Endothelial cell of umbilical vein (primary cell): ENCODE measurements at regions not wholly inside any gene's neighbourhood (a gene's known extent, or its start where the extent isn't known, plus 50 kb on each side); places are given as distances from the start of the nearest gene placed in this dataset.

ENCODE experiments used
- BruUV-seq: library from RNA; stranded (reverse); fragments of 400-500 nt; replicated peaks from 2 replicates; lab custom pipeline; 2021; lab: Mats Ljungman, UMichigan
- CTCF ChIA-PET: fragments of 300-600, 350-600 bp; sonication (Branson Sonifier 250); formaldehyde crosslinking; loops from one replicate; lab custom pipeline; 2021; ENCODE audit warnings: antibody characterized with exemption, inconsistent platforms; lab: Charles Lee
- POLR2A ChIA-PET: fragments of 300-600, 350-600 bp; sonication (Branson Sonifier 250); formaldehyde crosslinking; loops from one replicate; lab custom pipeline; 2021; ENCODE audit warnings: antibody characterized with exemption, inconsistent platforms; lab: Charles Lee
- DNase-seq: peaks from one replicate; pipeline ENCODE4 v3.0.0-alpha.2; 2011; ENCODE audit warnings: low read depth, low spot score
- FAIRE-seq: peaks from 2 replicates; lab custom pipeline; 2011; peaks lifted over from hg19 to GRCh38; lab: Jason Lieb, UNC
- H2AFZ ChIP-seq: 2 replicates; pipeline ENCODE4 v1.6.0; 2012; ENCODE audit warnings: low read depth, low read length, control low read depth, inconsistent platforms
- H3K27ac ChIP-seq: 2 replicates; pipeline ENCODE4 v1.5.1; 2011; ENCODE audit warnings: low read depth, mild to moderate bottlenecking, control low read depth, low read length, moderate library complexity; ENCODE audit not compliant: insufficient read depth
- H3K27me3 ChIP-seq, 2 experiments: 2 replicates each; pipeline versions ENCODE4 v1.6.0 to v1.6.1; 2011; ENCODE audit warnings: low read length in 2 of 2, mixed read lengths in 1 of 2; ENCODE audit not compliant: control insufficient read depth in 2 of 2, insufficient read depth in 2 of 2
- H3K36me3 ChIP-seq, 2 experiments: 2 replicates in 1 of 2; 3 replicates in 1 of 2; pipeline ENCODE4 v1.5.1; 2011; ENCODE audit warnings: low read length in 2 of 2, mild to moderate bottlenecking in 1 of 2, moderate library complexity in 1 of 2; ENCODE audit not compliant: control insufficient read depth in 2 of 2, insufficient read depth in 2 of 2; ENCODE audit errors: extremely low read depth in 1 of 2
- H3K4me1 ChIP-seq: 3 replicates; pipeline ENCODE4 v1.5.1; 2011; ENCODE audit warnings: mild to moderate bottlenecking, low read length; ENCODE audit not compliant: control insufficient read depth, insufficient read depth; ENCODE audit errors: extremely low read depth
- H3K4me2 ChIP-seq: 2 replicates; pipeline ENCODE4 v1.6.1; 2011; ENCODE audit warnings: low read length, control low read depth, mixed read lengths; ENCODE audit not compliant: insufficient read depth
- H3K4me3 ChIP-seq, 3 experiments: fragments of 200-600 bp in 1 of 3; sonication (generic), shearing (Covaris generic) in 1 of 3; replicated peaks in 1 of 3; 2 replicates each; pipeline ENCODE4 v1.5.1; 2011 to 2016; ENCODE audit warnings: control low read depth in 3 of 3, low read length in 3 of 3, mild to moderate bottlenecking in 2 of 3, inconsistent platforms in 1 of 3, low read depth in 1 of 3, moderate library complexity in 1 of 3; ENCODE audit not compliant: insufficient read depth in 1 of 3
- H3K79me2 ChIP-seq: 2 replicates; pipeline ENCODE4 v1.6.0; 2012; ENCODE audit warnings: low read length, inconsistent platforms; ENCODE audit not compliant: control insufficient read depth, insufficient read depth
- H3K9ac ChIP-seq: replicated peaks from 2 replicates; pipeline ENCODE3; 2011; ENCODE audit warnings: low read length, control low read depth; ENCODE audit not compliant: insufficient read depth; ENCODE audit errors: extremely low read depth
- H3K9me1 ChIP-seq: replicated peaks from 3 replicates; pipeline ENCODE4 v1.6.0; 2011; ENCODE audit warnings: mild to moderate bottlenecking, low read length; ENCODE audit not compliant: control insufficient read depth, insufficient read depth; ENCODE audit errors: extremely low read depth
- H3K9me3 ChIP-seq: replicated peaks from 2 replicates; pipeline ENCODE4 v1.5.1; 2012; ENCODE audit warnings: low read length, inconsistent platforms; ENCODE audit not compliant: control insufficient read depth, insufficient read depth
- H4K20me1 ChIP-seq: replicated peaks from 2 replicates; pipeline ENCODE3; 2011; ENCODE audit warnings: mild to moderate bottlenecking, low read length; ENCODE audit not compliant: control insufficient read depth, insufficient read depth; ENCODE audit errors: extremely low read depth
- EZH2 ChIP-seq: IDR thresholded peaks from 2 replicates; pipeline ENCODE4 v1.6.1; 2012; ENCODE audit warnings: borderline replicate concordance, low read depth, mild to moderate bottlenecking, moderate library complexity, low read length, inconsistent platforms; ENCODE audit not compliant: severe bottlenecking
- GATA2 ChIP-seq: IDR thresholded peaks from 2 replicates; pipeline ENCODE4 v1.7.0; 2011; ENCODE audit warnings: low read depth, mild to moderate bottlenecking, moderate library complexity, mixed read lengths, low read length; ENCODE audit not compliant: insufficient read length, insufficient read depth
- JUN ChIP-seq: IDR thresholded peaks from 2 replicates; pipeline ENCODE4 v1.6.1; 2011; ENCODE audit warnings: borderline replicate concordance, low read depth; ENCODE audit not compliant: insufficient read length, insufficient read depth
- MAX ChIP-seq: IDR thresholded peaks from 2 replicates; pipeline ENCODE4 v1.6.1; 2011; ENCODE audit not compliant: insufficient read depth, insufficient read length
- POLR2A ChIP-seq: IDR thresholded peaks from 2 replicates; pipeline ENCODE4 v1.6.1; 2012; ENCODE audit warnings: low read depth, mild to moderate bottlenecking, control low read depth, low read length
- POLR2AphosphoS5 ChIP-seq: IDR thresholded peaks from 2 replicates; pipeline ENCODE4 v1.6.1; 2012; ENCODE audit warnings: low read depth, mild to moderate bottlenecking, control low read depth, low read length, moderate library complexity; ENCODE audit not compliant: insufficient read depth
- dilution Hi-C: fragments of 300-500 bp; cut with MboI; formaldehyde crosslinking; loops from one replicate; pipeline ENCODE4 v1.15.0; 2019; ENCODE audit warnings: low sequenced_read_pairs; ENCODE audit not compliant: extremely low pct_ligation_motif_present
- intact Hi-C: fragments of 100-400 bp; cut with micrococcal nuclease; formaldehyde crosslinking; loops from one replicate; pipeline ENCODE4 v1.10.0; 2022

GRCh38 chr4:187500796-187501195, 494.8 kb upstream of the ZFP42 start:
- FAIRE-seq = no peak
- no TSS peak for BruUV-seq
- H3K9me1 ChIP-seq = no peaks in the 10 kb centered on the region
- no peak for DNase-seq
- no peaks in the 10 kb centered on the region for H3K79me2 ChIP-seq
- no peak overlapping the region for H3K4me2 ChIP-seq
- TF ChIP-seq JUN (no peak), MAX (no peak)
- POLR2A ChIA-PET = no interaction called here
- no peaks in the 10 kb centered on the region for H3K4me1 ChIP-seq
- dilution Hi-C loops (no loop called here), intact Hi-C loops (no loop called here)
- no peak overlapping the region for H3K9ac ChIP-seq
- H3K4me3 ChIP-seq = no peak overlapping the region
- H2AFZ ChIP-seq = no peak overlapping the region
- H3K9me3 ChIP-seq = peaks cover 2% of the 10 kb centered on the region
- no peak overlapping the region for H3K27ac ChIP-seq
- CTCF ChIA-PET = no interaction called here
- no peaks in the 10 kb centered on the region for H4K20me1 ChIP-seq
- no peaks in the 10 kb centered on the region for H3K36me3 ChIP-seq
- H3K27me3 ChIP-seq = no peaks in the 10 kb centered on the region

- H3K9me3 ChIP-seq = peaks cover 2% of the 10 kb centered on the region
- dilution Hi-C loops (no loop called here), intact Hi-C loops (no loop called here)
- no peak overlapping the region for H3K4me2 ChIP-seq
- no peak overlapping the region for H3K9ac ChIP-seq
- H3K4me1 ChIP-seq = no peaks in the 10 kb centered on the region
- H3K79me2 ChIP-seq = no peaks in the 10 kb centered on the region
- H2AFZ ChIP-seq = no peak overlapping the region
- no peaks in the 10 kb centered on the region for H3K9me1 ChIP-seq
- BruUV-seq = no TSS peak
- DNase-seq (no peak), FAIRE-seq (no peak)
- ChIA-PET POLR2A (no interaction called here), CTCF (no interaction called here)
- H3K27me3 ChIP-seq = no peaks in the 10 kb centered on the region
- TF ChIP-seq EZH2 (no peak), MAX (no peak), JUN (no peak), POLR2AphosphoS5 (no peak), POLR2A (no peak), GATA2 (no peak)
- H3K4me3 ChIP-seq = no peak overlapping the region
- no peak overlapping the region for H3K27ac ChIP-seq
- no peaks in the 10 kb centered on the region for H3K36me3 ChIP-seq
- no peaks in the 10 kb centered on the region for H4K20me1 ChIP-seq
Observed at GRCh38 chr4:187501731-187502130, 493.8 kb upstream of the ZFP42 start.
